Ovary (tissue), 7 donors: ENCODE measurements at regions not wholly inside any gene's neighbourhood (a gene's known extent, or its start where the extent isn't known, plus 50 kb on each side); places are given as distances from the start of the nearest gene placed in this dataset.
"Not testable (repeated sequence)": the region's sequence is repeated elsewhere in the genome, so short reads cannot be mapped to it uniquely, and the experiment has no call there.

Experiments used
- DNase-seq, 5 donors: peaks; one replicate each; pipeline ENCODE4 v3.0.0-alpha.2; 2019 to 2020
- H3K27ac ChIP-seq, 2 donors: fragments of 200-600 bp; one replicate each; pipeline versions ENCODE4 v1.5.1 to v1.8.0; 2019 to 2022
- H3K27me3 ChIP-seq: fragments of 200-600 bp; one replicate; pipeline ENCODE4 v1.8.0; 2022
- H3K36me3 ChIP-seq: fragments of 200-600 bp; sonication (generic); one replicate; pipeline ENCODE4 v1.5.1; 2019
- H3K4me1 ChIP-seq: one replicate; pipeline ENCODE4 v1.8.1; 2013; ENCODE audit warnings: mild to moderate bottlenecking, moderate library complexity; ENCODE audit not compliant: insufficient read depth
- H3K4me3 ChIP-seq: fragments of 200-600 bp; sonication (generic); one replicate; pipeline ENCODE4 v1.5.1; 2017
- H3K9me3 ChIP-seq, 2 donors: fragments of 200-600 bp in 1 of 2; sonication (generic) in 1 of 2; one replicate each; pipeline versions ENCODE4 v1.5.1 to v1.8.1; 2013 to 2019; ENCODE audit warnings: mild to moderate bottlenecking in 1 of 2, moderate library complexity in 1 of 2
- CTCF ChIP-seq, 3 donors: fragments of 450-650 bp in 2 of 3; fragments of 200-600 bp in 1 of 3; IDR thresholded peaks; one replicate each; pipeline versions ENCODE4 v1.5.1 to v1.8.0; 2016 to 2022; ENCODE audit warnings: antibody characterized with exemption in 3 of 3, mild to moderate bottlenecking in 1 of 3
- EP300 ChIP-seq: sonication (generic); formaldehyde crosslinking; IDR thresholded peaks from one replicate; pipeline ENCODE4 v1.6.1; 2017; ENCODE audit warnings: antibody characterized with exemption
- POLR2A ChIP-seq: fragments of 450-650 bp; IDR thresholded peaks from one replicate; pipeline ENCODE4 v1.6.1; 2017; ENCODE audit warnings: antibody characterized with exemption, mild to moderate bottlenecking, moderate library complexity
- WGBS, 3 donors: extraction: QIAGEN DNeasy Blood & Tissue Kit in 1 of 3; methylation state at CpG; one replicate each; pipeline versions ENCODE4 v1.1.5 to v1.1.7; 2013 to 2017; 5-methylcytosine and 5-hydroxymethylcytosine counted together
- intact Hi-C, 4 donors: fragments of 100-400 bp; cut with DNase I; formaldehyde crosslinking; loops; one replicate each; pipeline versions ENCODE4 v1.11.0 to v1.15.1; 2022 to 2023
- donor health status: DM: no; HTN: no; CAD: no; lungs with moderate emphysema.
- donor health status: DM: no; HTN: no; CAD: no.
- donor health status: Bipolar disorder and iron deficiency.
- donor health status: DM: no; HTN: no; CAD: no.
- donor health status: DM: yes; HTN: yes; CAD: no.

- intact Hi-C loops: no loop called here
- 74 to 82% (median 76%) methylated on average over 3 of the region's 3 CpGs for WGBS, 3 donors
These were observed 238.3 kb downstream of the MEF2C start for GRCh38 chr5:88644676-88645075.

GRCh38 chr5:88643315-88643714 is 239.7 kb downstream of the MEF2C start:
- DNase-seq: no peak
- TF ChIP-seq EP300: no peak
- TF ChIP-seq POLR2A: no peak
- TF ChIP-seq CTCF (IDR thresholded peaks at IDR 0.05): no peak
- Histone ChIP-seq H3K27me3 (no peaks in the 10 kb centered on the region), H3K27ac (no peak overlapping the region), H3K36me3 (no peaks in the 10 kb centered on the region), H3K4me1 (no peaks in the 10 kb centered on the region), H3K4me3 (no peak overlapping the region), H3K9me3 (no peaks in the 10 kb centered on the region)
- intact Hi-C loops: no loop called here

More at GRCh38 chr5:88644676-88645075, 238.3 kb downstream of the MEF2C start:
- Histone ChIP-seq H3K27me3 (no peaks in the 10 kb centered on the region), H3K27ac (no peak overlapping the region), H3K36me3 (no peaks in the 10 kb centered on the region), H3K4me1 (no peaks in the 10 kb centered on the region), H3K9me3 (no peaks in the 10 kb centered on the region), H3K4me3 (no peak overlapping the region)
- no peak for DNase-seq
- TF ChIP-seq CTCF (IDR thresholded peaks at IDR 0.05) (no peak), POLR2A (no peak), EP300 (no peak)

GRCh38 chr5:88634014-88634413 is 249.0 kb downstream of the MEF2C start:
- 23 to 49% (median 35%) methylated on average over 2 of the region's 2 CpGs for WGBS, 3 donors

GRCh38 chr5:88622890-88623289 is 260.1 kb downstream of the MEF2C start:
- intact Hi-C loops: not testable (repeated sequence)
- WGBS, 3 donors: 86 to 92% (median 86%) methylated on average over 3 to 5 of the region's 5 CpGs

More at GRCh38 chr5:88634014-88634413, 249.0 kb downstream of the MEF2C start:
- no peak for DNase-seq
- no peak overlapping the region for H3K27ac ChIP-seq
- TF ChIP-seq POLR2A (no peak), CTCF (IDR thresholded peaks at IDR 0.05) (no peak), EP300 (no peak)
- intact Hi-C loops: no loop called here
- no peaks in the 10 kb centered on the region for H3K9me3 ChIP-seq
- no peak overlapping the region for H3K4me3 ChIP-seq
- no peaks in the 10 kb centered on the region for H3K36me3 ChIP-seq
- no peaks in the 10 kb centered on the region for H3K27me3 ChIP-seq
- no peaks in the 10 kb centered on the region for H3K4me1 ChIP-seq

GRCh38 chr5:88615767-88616166 is 267.2 kb downstream of the MEF2C start:
- H3K27me3 ChIP-seq, H3K4me1 ChIP-seq, H3K27ac ChIP-seq, H3K4me3 ChIP-seq, H3K36me3 ChIP-seq, H3K9me3 ChIP-seq, DNase-seq, intact Hi-C loops: not testable (repeated sequence)
- 90 to 98% (median 93%) methylated on average over 2 to 24 of the region's 32 CpGs for WGBS, 3 donors

More at GRCh38 chr5:88622890-88623289, 260.1 kb downstream of the MEF2C start:
- not testable (repeated sequence) for H3K36me3 ChIP-seq, H3K4me3 ChIP-seq, H3K9me3 ChIP-seq, DNase-seq, H3K27me3 ChIP-seq, H3K27ac ChIP-seq, H3K4me1 ChIP-seq

- no peak for TF ChIP-seq CTCF (IDR thresholded peaks at IDR 0.05)
- no peak for TF ChIP-seq EP300
- TF ChIP-seq POLR2A: no peak
These were observed 269.9 kb downstream of the MEF2C start for GRCh38 chr5:88613051-88613450.

More at GRCh38 chr5:88613051-88613450, 269.9 kb downstream of the MEF2C start:
- Histone ChIP-seq H3K27me3 (no peaks in the 10 kb centered on the region), H3K4me3 (no peak overlapping the region), H3K4me1 (no peaks in the 10 kb centered on the region), H3K9me3 (no peaks in the 10 kb centered on the region), H3K36me3 (no peaks in the 10 kb centered on the region), H3K27ac (no peak overlapping the region)
- intact Hi-C loops: no loop called here
- no peak for DNase-seq
